RWPE1 (cell line): ENCODE measurements at regions not wholly inside any gene's neighbourhood (a gene's known extent, or its start where the extent isn't known, plus 50 kb on each side); places are given as distances from the start of the nearest gene placed in this dataset.
A peak's percentile ranks its signal among the peaks of the same experiment; 100 is the strongest.

Experiments
- CTCF ChIA-PET: fragments of 350-600 bp; sonication (Branson Sonifier 250); formaldehyde crosslinking; extraction: SDS; loops from one replicate; lab custom pipeline; 2021; lab: Yijun Ruan, JAX
- POLR2A ChIA-PET: fragments of 400-600 bp; formaldehyde crosslinking; extraction: SDS; loops from one replicate; lab custom pipeline; 2020; ENCODE audit warnings: antibody characterized with exemption; ENCODE audit not compliant: low non-redundant PET; lab: Yijun Ruan, JAX
- DNase-seq: peaks from one replicate; pipeline ENCODE4 v3.0.0; 2012; ENCODE audit warnings: low spot score
- H3K27ac ChIP-seq: fragments of 450-650 bp; 2 replicates; pipeline ENCODE4 v1.5.1; 2017
- TF ChIP-seq, protein P1 (sequence below): fragments of 450-650 bp; conservative IDR thresholded peaks from 2 replicates; pipeline ENCODE4 v1.5.1; 2017; ENCODE audit warnings: low read depth, mild to moderate bottlenecking

DNA sequence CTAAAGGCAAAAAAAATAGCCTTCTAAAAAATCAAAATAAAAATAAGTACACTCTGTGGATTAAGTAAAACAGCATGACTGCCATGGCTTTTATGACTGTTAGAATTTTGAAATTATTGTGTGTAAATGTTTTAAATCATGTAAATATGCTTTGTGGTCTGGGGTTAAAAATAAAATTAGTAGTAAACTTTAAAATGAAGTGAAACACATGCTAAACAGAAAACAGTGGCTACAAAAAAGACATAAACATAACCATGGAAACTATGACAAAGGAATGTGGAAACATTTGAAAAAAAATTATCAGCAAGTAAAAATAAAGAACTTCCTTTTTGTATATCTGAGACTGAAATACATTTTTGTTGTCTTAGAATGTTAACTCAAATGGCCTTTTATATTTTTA is 134.5 kb upstream of the SPEF2 start:
- POLR2A ChIA-PET = no interaction called here
- H3K27ac ChIP-seq = no peak overlapping the region
- no peak for DNase-seq
- CTCF ChIA-PET = no interaction called here
- TF ChIP-seq, protein P1, sequence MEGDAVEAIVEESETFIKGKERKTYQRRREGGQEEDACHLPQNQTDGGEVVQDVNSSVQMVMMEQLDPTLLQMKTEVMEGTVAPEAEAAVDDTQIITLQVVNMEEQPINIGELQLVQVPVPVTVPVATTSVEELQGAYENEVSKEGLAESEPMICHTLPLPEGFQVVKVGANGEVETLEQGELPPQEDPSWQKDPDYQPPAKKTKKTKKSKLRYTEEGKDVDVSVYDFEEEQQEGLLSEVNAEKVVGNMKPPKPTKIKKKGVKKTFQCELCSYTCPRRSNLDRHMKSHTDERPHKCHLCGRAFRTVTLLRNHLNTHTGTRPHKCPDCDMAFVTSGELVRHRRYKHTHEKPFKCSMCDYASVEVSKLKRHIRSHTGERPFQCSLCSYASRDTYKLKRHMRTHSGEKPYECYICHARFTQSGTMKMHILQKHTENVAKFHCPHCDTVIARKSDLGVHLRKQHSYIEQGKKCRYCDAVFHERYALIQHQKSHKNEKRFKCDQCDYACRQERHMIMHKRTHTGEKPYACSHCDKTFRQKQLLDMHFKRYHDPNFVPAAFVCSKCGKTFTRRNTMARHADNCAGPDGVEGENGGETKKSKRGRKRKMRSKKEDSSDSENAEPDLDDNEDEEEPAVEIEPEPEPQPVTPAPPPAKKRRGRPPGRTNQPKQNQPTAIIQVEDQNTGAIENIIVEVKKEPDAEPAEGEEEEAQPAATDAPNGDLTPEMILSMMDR = no peak

DNA sequence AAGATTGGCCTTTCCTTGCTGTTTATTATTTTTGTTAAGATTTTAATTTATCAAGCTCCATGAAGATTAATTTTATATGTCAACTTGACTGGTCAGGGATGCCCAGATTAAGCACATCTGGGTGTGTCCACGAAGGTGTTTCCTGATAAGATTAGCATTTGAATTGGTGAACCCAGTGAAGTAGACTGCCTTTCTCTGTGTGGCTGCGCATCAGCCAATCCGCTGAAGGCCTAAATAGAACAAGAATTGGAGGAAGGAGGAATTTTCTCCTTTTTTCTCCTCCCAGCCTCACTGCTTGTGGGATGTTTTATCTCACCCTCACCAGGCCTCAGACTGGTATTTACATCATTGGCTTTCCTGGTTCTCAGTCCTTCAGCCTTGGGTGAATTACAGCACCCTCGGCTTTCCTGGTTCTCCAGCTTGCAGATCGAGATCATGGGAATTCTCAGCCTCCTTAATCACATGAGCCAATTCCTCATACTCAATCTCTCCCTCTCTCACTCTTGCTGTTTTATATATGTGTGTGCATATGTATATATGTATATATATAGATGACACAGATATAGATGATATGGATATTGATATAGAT is 135.4 kb upstream of the SPEF2 start:
- CTCF ChIA-PET = no interaction called here
- no peak overlapping the region for H3K27ac ChIP-seq
- DNase-seq = no peak

DNA sequence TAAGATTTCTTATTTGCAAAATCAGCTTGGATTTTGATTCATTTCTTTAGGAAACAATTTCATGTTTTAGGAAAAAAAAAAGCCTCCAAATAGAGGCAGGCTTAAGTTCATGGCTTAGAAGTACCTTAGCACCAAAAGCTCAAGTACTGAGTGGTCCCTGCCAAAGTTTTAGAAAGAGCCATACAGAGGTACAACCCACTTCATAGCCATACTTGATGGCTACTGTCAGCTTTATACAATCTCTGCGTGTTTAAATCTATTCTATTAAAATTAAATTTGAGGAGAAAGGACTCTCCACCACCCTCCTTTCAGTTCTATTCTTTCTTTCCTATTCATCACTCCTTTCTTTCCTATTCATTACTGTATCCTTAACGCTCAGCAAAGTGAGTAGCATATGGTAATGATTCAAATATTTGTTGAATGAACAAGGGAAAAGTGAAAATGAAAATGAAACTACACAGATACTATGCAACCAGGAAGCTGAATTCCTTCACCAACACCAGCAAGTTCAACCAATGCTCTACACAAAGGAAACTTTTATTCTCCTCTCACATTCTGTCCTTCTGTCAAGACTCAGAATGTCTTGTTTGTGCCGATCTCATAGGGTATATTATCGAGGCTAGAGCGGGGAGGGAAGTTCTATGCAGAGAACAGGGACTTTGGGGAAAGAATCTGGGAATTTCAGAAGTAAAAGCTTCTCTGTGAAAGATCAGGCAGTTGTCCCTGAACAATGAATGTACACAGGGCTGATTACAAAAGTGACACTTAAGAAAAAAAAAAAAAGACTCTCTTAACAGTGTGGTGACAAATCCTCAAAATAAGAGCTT is 138.6 kb upstream of the SPEF2 start:
- ChIA-PET POLR2A (no interaction called here), CTCF (interaction anchor here (0.6 to 1.2 kb wide), 5 partner anchors 11 to 1728 kb away, joined by 3 to 6 read pairs (median 3); no protein-coding TSS in a partner anchor)
- no peak overlapping the region for H3K27ac ChIP-seq
- DNase-seq = peak; percentile 32
- TF ChIP-seq, protein P1 = no peak

More for the DNA sequence above, 135.4 kb upstream of the SPEF2 start:
- TF ChIP-seq, protein P1 = no peak
- POLR2A ChIA-PET = no interaction called here

DNA sequence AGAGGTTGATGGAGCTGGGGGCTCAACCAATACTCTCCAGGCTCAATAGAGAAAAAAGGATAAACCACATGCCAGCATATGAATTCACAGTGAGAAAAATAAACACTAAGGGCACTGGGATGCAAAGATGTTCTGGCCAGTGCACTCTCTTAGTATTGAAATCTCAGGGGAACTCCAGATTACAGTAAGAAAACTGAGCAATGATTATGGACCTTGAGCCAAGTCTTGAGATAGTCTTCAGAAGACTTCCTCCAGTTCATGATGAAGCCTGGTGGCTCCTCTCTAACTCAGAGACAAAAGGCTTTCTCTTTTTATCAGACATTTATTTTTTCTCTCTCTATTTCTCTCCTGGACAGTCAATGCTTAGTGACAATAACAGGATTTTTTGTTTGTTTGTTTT is 139.8 kb upstream of the SPEF2 start:
- ChIA-PET POLR2A (no interaction called here), CTCF (no interaction called here)
- TF ChIP-seq, protein P1 = no peak
- no peak for DNase-seq
- no peak overlapping the region for H3K27ac ChIP-seq

DNA sequence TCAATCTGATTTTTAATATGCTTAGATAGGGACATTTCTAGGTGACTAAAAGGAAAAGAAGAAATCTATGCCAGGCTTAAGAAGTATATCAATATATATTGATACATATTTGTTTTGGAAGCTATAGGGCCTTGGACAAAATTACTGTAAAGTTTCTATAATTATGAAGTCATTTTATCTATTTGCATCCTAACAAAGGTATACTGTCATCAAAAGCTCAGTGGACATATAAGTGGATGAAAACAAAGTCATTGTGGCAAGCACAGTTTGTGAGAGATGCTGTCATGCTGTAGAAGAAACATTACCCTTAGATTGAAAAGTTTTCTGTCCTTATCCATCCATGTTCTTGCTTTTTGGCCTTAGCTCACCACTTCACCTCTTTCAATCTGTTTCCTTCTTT is 140.3 kb upstream of the SPEF2 start:
- DNase-seq = no peak
- ChIA-PET POLR2A (no interaction called here), CTCF (interaction anchor here (0.6 kb wide), 1 partner anchor 211 kb away, joined by 4 read pairs; no protein-coding TSS in a partner anchor)
- H3K27ac ChIP-seq = no peak overlapping the region
- TF ChIP-seq, protein P1 = no peak

DNA sequence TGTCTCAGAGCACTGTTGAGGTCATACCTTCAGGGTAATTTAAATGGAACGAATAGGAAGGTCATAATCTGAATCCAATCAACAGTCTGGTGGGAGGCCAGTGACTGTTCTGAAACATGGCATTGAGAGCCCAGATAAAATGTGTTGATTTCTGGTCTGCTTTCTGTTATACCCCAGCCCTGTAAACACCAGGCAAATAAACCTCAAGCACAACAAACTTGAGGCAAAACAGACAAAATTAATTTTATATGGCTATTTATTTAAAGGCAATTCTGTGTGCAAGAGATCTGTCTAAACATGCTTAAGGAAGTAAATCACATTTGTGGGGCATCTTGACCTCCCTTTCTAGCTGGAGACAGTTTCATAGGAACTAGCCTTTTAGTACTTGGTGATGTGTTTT is 140.9 kb upstream of the SPEF2 start:
- no peak overlapping the region for H3K27ac ChIP-seq
- ChIA-PET POLR2A (no interaction called here), CTCF (interaction anchor here (0.6 kb wide), 1 partner anchor 211 kb away, joined by 4 read pairs; no protein-coding TSS in a partner anchor)
- DNase-seq = no peak
- TF ChIP-seq, protein P1 = no peak
